HG02798 (cell line): ENCODE measurements at regions not wholly inside any gene's neighbourhood (a gene's known extent, or its start where the extent isn't known, plus 50 kb on each side); places are given as distances from the start of the nearest gene placed in this dataset.

Experiments
- ATAC-seq: cut with Tn5 transposase; IDR thresholded peaks from one replicate; pipeline ENCODE4 v1.9.1; 2021; ENCODE audit warnings: mild to moderate bottlenecking; ENCODE audit not compliant: unreplicated experiment, poor library complexity

DNA sequence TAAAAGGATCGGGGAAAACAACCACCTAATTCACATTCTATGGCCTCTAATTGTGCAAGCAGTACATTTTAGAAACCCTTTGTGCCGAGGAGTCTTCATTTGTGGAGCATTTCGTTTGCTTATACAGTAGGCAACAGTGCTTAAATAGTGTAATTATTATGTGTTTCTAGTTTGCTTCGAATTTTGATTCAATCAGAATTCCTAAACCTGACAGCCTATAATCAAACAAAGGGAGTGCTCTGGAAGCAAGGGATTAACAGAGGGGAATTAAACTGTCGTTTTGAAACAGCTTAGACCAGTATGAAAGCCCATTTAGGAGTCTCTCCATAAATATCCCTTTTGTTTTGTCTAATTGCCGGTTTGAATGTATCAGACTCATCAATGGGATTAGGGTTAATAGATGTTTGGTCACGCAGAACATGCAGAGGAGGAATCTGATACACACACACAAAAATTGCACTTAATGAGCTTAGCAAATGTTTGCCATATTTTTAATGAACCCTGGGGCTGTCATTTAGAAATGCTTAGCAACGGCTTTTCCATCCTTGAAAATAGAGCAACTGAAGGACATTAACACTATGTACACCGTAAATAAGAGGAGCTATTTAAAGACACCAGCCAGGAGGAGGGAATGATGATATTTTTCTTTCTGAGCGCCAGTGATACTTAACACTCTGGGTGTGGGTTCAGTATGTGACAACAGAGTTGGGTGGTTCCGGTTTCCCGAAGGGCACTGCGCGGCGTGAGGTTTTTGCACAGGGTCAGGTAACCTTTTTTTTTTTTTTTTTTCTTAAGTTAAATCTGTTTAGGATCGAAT, 404.7 kb downstream of the TLE4 start:
- no peak for ATAC-seq

DNA sequence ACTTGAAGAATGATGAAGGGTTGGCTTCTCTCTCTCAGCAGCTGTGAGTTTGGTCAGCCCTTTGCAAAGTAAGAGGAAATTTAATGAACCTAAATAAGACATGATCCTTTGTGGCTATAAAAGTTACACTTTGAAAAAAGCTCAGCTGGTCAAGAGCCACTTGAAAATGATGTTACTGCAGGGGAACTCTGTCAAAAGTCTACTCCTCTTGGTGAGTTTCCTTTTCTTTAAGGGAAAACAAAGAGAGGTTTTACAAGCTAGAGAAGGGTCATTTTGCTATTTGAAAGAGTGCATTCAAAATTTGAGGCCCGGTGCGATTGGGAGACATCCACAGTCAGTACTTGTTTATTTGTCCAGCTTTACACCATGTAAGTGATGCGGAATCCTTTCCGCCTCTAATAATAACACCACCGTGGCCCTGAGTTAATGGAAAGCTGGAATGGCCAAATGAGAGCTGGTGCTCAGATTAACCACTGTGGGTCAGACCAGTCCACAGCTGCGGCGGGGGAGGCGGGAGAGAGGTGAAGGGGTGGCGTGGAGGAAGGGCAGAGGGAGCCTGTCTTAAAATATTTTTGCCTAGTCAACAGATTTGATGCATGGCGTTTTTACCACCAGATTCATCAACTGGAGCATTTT, 404.0 kb downstream of the TLE4 start:
- ATAC-seq: no peak

DNA sequence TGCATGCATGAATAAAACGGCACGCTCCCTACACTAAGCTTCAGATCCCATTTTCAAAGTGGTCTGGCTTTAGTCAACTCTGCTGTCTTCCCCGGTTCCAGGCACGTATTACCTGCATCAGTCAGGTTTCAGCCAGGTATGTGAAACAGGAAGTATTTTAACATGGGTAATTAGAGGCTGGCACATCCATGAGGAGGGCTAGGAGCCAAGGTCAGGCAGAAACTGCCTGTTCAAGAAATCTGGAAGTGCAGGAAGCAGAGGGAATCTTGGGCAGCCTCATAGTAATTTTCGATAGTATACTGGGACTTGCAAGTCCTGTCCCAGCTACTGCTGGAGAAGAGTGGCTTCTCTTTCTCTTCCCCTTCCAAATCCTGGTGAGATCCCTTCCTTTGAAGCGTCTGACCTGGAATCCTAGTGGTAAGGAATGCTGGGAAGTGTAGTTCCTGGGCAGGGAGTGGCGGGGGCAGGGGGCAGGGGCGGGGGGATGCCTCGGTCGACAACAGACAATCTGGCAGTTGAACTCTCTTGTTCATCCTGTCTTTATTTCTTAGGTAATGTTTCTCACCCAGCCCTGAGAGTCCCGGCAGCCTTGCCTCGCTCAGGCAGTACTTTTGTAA, 403.1 kb downstream of the TLE4 start:
- ATAC-seq: no peak

DNA sequence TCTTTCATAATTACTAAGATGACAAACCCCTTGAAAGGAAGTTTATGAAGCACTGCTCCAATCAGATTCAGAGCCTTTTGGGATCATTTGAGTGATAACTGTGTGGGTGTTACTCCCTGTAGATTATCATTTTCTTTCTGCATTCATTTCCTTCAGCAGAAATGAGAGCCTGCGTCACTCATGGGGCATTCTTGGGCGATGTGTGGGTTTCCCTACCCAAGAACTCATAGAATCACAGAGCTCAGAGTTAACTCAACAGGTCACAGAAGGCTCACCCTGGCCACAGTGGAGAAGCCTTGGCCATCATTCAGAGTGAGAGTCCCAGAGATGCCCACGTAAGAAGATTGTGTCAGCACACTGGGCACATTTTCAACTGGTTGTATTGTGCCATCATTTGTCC, 401.9 kb downstream of the TLE4 start:
- ATAC-seq: no peak

DNA sequence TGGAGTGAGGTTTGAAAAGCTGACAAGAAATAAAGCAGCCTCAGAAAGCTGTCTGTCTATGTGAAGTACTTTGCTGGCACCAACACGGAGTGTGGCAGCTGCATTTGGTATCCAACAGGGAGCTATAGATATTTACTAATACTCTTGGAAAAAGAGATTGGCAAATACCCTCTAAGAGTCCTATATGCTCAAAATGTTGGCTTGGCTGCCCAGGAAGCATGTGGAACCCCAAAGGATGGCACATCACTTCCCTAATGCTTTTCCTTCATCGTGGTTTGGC, 398.3 kb downstream of the TLE4 start:
- no peak for ATAC-seq

DNA sequence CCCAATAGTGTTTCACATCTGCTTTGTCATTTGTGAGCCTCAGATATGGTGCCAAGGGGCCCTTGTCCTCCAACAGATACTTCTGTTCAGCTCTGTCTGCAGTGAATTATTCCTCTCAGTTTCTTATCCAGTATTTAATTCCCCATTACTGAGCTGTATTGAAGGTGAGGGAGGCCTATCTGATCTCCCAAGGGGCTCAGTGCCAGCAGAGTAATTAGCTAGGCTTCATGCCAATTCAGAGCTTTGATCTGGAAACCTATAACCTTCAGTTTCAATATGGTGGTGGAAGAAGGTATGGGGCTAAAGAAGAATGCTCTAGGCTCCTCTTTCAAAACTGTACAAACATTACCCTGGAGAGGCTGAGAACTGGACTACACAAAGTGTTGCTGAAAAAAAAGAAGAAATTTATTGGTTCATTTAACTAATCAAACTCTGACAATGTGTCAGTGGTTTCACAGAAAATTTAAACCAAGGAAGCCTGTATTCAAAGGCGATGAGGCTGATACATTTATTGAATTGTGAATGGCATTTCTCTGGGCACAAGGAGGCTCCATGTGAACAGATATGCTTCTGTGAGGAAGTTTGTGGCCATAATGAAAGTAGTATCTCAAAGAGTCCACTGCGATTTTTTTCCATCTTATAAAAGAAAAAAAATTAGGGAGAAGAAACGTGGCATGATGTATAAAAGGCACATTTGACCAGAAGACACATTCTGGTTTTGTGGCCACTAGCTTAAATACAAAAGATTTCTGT, 397.8 kb downstream of the TLE4 start:
- no peak for ATAC-seq

DNA sequence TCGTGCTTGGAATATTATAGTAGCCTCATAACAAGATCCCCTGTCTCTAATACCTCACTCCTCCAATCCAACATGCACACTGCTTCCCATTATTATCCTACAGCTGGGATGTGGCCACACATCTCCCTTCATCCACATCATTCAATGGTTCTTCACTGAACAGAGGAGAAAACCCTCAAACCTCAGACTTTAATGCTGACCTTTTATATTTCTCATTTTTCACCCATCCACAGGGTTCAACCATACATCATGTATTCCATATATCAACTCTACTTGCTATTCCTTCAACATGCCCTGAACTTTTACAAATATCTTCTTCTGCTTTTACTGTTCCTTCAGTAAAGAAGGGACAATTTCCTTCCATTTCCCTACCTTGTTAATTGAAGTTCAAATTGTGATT, 396.8 kb downstream of the TLE4 start:
- ATAC-seq: no peak

DNA sequence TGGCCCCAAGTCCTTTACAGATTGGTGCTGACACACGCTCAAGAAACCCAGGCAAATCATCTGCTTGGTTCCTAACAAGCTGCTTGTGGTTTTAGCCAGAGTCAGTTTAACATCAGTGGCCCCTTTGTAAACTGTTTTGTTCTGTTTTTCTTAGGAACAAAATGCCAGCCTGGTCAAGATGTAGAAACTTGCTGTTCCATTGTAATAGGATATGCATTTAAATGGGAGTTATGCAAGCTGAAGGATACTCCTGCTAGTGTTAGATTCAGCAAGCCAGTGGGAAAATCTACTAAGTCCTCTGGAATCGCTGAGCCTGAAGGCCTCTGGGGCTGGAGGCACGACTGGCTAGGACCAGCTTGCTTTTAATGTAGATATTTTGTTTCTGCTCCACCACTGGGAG, 391.1 kb downstream of the TLE4 start:
- no peak for ATAC-seq

DNA sequence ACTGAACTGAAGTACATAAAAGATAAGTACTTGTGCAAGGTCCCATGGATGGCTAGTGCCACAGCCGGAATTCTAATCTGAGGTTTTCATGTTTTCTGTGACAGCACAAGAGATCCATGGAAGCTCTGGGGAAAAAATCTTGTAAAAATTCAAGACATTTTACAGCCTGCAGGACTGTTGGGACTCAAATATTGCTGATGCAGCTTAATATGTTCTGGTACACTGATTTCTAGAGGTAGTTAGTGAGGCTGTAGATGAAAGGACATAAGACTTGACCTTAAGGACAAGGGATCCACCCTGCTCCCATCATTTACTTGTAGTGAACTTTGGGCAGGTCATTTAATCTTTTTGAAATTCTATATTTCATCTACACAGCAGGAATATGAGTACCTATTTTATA, 390.4 kb downstream of the TLE4 start:
- no peak for ATAC-seq

DNA sequence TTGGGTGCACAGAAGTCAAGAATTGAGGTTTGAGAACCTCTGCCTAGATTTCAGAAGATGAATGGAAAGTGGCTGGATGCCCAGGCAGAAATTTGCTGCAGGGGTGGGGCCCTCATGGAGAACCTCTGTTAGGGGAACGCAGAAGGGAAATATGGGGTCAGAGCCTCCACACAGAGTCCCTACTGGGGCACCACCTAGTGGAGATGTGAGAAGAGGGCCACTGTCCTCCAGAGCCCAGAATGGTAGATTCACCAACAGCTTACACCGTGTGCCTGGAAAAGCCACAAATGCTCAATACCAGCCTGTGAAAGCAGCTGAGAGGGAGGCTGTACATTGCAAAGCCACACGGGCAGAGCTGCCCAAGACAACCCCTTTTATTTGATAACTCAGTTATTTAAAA, 383.5 kb downstream of the TLE4 start:
- no peak for ATAC-seq

DNA sequence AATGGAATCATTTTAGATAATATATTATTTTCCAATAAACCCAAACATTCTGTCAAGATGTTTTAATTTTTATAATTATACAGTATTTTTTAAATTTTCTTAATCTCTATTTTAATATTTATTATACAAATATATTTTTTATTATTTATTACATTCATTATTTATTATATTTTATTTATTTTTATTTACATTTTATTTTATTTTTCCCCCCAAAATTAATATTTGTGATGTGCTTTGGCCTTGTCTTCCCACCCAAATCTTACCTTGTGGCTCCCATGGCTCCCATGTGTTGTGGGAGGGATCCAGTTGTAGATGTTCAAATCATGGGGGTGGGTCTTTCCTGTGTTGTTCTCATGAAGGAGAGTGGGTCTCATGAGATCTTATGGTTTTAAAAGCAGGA, 382.1 kb downstream of the TLE4 start:
- no peak for ATAC-seq

DNA sequence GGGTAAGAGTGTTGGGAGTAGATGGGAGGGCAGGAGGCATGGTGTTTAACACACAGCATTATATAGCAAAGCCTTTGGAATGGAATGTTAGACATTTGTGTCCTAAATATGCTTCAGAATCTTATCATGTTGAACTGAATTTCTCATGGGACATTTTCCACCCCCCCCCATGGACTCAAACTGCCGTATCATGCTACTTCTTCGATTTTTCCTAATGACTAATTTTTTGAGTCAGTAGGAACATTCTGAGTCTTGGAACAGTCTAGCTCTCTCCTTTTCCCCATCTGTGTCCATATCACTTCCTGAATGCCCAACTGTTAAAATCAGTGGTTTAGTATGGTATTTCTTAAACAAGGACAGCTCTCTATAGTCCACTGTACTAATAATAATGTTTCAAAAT, 380.6 kb downstream of the TLE4 start:
- no peak for ATAC-seq

DNA sequence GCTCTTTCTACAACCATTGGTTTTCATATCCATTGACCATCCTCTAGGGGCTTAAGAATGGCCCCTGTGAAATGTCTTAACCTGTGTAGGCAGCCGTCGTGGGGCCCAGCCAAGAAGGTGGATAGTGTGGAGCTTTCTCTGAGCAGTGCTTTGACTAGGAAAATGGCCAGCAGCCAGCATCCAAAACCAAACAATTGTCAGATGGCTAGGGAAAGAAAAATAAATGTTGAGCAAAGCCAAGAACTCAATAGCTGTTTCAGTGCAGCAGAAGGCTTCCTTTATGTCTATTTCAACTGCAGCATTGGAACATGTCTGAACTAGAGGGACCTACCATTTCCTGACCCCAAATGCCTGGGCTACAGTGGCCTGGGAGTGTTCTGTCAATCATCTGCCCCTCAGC, 374.9 kb downstream of the TLE4 start:
- no peak for ATAC-seq

DNA sequence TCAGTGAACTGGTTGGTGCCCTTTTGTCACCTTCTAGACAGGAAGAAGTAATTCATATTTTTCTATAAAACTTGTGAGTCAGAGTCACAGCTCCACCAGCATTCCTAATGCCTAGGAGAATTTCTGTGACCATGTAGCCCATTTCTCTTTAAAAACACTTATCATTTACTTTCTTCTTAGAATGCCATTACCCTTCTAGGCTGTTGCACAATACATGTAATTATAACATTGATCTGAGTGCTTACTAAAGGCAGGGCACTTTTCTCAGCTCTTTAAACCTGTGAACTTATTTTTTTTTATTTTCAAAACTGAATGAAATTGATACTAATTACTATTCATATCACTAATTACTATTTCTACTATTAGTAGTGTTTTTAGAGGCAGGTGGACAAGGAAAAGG, 373.7 kb downstream of the TLE4 start:
- no peak for ATAC-seq

DNA sequence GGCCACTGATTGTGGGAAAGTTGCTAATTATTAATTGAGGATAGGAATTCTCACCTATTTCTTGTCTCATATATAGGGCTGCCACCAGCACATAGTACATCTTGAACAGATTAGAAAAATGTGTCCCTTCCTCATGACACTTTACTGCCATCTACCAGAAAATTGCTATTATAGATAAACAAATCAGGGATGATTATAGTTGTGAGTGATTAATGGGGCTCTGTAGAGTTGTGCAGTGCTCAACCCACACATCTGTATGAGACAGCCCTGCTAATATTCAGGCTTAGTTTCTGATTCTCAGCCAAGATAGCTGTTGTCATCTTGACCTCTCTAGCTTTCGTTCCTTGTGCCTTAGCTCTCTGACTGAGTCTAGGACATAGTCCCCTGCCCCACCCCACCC, 373.3 kb downstream of the TLE4 start:
- ATAC-seq: no peak

DNA sequence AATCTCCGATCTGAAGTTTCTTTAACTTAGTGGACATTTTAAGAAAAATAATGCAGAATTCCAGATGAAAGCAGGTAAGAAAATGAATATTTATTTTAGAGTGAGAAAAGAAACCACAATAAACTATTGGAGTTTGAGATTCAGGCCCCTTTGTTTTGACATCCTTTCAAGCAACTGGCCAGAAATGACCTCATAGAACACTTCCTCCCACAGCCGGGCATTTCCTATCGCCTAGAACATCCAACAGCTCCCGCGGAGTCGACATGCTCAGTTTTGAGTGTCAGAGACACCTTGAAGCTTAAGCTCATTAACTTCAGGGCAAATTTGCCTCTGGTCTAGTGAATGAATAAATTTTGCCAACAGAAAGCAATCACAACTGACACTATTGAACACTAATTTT, 369.2 kb downstream of the TLE4 start:
- no peak for ATAC-seq

DNA sequence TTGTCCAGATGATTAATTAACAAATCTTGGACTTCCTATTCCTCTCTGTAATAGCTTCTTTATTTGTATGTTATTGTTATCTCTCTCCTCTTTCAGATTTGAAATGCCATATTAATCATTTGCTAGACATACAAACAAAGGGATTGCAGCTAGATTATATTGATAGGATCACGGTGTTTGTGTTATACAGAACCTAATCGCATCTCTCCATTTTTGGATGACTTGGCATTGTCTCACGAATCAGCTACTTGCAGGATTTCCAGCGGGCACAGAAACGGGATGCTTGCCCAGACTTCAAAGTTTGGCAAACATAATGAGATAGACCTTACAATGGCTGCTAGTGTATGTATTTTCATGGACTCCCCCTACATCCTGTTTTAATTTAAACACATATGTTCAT, 368.1 kb downstream of the TLE4 start:
- ATAC-seq: no peak

DNA sequence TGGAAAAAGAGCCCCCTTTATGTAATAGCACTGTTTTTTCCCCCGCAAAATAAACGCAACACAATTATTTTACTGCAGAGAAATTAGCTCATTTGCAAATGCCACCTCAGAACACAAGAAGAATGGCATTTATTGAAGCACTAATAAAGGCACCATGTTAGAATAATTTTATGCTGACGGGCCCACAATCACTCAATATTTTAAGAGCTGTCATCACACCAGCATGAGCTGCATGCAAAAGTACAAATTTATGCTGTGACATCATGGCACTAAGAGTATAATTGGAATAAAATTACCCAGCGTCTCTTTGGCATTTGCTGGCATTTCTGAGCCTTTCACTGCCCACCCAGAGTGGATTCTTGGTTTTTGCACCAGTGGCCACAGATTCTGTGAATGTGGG, 364.6 kb downstream of the TLE4 start:
- ATAC-seq: no peak

DNA sequence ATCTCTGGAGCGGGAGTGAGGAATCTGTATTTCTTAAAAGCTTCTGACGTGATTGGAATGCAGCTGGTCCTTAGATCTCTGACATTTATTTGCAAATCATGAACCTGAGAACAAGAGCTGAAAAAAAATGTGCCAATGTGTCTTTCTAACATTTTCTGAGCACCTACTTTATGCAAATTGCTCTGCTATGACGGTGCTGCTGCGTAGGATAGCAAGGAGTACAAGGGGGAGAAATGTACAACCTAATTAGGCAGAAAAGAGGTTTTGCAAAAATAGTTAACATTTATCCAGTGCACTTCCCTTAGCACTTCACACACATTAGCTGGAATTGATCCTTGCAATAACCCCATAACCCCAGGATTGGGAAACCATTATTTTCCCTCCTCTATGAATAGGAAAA, 357.5 kb downstream of the TLE4 start:
- no peak for ATAC-seq

DNA sequence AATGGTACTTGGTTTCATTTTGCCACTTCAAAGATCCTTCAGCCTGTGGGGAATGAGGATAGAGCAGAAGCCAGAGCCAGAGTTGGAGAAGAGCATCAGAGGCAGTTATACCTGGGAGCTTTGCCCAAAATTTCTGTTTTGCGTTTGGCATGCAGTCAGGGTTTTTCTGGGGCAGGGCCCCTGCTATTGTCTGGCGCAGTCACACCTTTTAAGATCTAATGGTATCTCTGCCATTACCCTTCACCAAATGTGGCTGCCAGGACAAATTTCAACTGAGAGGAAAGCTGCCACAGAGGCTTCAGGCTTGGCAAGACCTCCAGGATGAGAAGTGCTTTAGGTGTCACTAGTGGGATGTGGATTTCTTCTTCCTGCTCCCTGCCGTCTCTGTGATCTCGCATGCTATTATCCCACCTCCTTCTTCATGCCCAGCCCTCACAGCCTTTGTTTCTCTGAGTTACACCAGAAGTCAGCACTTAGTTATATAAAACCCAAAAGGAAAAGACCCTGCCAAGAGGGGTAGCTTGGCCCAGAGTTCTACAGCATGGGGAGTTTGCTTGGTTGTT, 357.0 kb downstream of the TLE4 start:
- no peak for ATAC-seq

DNA sequence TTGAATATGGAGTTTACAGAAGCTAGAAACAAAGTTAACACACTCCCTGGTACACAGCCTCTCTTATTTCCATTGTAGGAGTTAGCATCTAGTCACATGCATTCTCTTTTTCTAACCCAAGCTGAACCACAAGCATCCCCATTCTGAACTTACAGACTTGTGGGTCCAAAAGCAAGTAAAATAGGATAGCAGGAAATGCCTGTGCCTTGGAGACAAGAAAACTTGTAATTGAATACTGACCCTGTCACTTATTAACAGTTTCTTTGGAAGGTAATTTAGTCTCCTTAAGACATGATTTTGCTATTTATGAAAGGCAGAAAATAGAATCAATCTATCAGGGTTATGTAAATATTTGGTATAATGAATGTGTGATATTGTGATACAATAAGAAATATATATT, 353.6 kb downstream of the TLE4 start:
- no peak for ATAC-seq
